ENCODE measurements at regions not wholly inside any gene's neighbourhood (a gene's known extent, or its start where the extent isn't known, plus 50 kb on each side); places are given as distances from the start of the nearest gene placed in this dataset.
"Not testable (repeated sequence)": the region's sequence is repeated elsewhere in the genome, so short reads cannot be mapped to it uniquely, and the experiment has no call there.

DNA sequence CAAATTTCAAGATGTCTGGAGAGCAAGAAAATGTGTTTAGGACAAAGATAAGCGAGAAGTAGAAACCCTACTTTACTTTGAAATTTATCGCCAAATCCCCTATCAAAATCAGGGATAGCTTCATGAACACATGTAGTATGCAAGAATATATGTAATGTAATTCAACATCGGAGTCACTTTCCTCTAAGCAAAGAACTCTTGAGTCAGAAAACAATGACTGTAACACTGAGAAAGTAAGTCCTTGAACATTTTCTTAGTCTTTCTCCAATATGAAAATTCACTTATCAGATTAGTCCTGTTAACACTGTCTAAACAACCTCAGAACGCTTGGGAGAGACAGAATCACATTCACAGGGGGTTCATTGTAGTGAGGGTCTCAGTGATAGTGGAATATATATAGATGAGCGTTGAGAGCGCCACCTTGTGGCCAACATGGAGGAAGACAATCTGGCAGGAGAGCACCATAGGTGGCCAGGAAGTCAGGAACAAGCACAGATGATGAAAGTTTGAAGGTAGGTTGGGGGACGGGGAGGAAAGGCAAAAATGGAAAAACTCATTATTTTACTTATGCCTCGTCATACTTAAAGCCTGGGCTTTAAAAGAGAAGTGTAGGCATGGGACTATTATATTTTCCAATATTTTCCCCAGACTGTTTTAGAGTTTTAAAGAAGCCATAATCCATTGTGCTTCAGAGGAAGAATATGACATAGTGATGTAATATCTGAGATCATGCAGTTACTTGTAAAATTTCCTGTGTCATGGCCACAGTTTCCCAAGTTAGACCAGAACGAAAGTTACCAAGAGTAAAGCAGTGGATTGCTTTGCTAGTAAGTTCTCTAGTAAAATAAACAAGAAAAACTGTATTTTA is 115.5 kb upstream of the GNAI1 start:
- DNase-seq (ENCODE audit: low spot score): peak; percentile 52

DNA sequence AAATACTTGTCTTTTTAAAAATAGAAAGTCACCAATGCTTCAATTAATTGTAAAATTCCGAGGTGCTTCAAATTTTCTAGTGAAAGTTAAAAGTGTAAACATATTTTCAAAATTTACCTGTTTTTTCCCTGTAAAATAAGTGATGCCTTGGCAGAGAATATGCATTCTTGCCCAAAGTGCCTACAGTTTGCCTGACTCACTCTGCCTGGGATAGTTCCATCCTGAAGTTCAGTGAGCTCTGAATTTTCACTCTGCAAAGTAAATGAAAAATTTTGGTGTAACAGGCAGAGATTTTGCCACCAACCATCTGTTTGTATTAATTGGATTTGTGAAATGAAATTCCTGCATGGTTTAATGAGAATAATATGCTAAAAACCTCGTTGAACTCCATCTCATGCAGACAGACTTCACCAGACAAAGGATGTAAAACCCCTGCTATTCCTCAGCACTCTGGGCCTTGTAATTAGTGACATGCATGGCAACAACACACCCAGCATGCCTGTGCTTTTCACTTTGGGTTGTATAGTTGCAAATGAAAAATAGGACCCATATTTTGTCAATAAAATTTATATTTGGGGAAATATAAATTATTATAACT is 117.4 kb upstream of the GNAI1 start:
- DNase-seq (ENCODE audit: low spot score): no peak

DNA sequence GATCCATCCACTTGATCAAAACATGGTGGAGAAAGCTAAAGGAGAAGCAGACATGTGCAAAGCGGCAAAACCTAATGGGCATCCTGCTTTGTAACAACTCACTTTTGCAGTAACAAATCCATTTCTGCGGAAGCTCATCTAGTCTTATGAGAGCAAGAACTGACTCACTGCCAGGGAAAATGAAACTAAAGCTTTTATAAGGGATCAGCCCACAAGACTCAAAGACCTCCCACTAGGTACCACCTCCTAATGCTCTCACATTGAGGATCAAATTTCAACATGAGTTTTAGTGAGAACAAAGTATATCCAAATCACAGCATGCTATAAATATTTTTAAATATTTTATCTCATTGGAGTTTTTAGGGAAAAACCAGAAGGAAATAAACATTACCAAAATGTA is 120.1 kb upstream of the GNAI1 start:
- DNase-seq (ENCODE audit: low spot score): no peak

DNA sequence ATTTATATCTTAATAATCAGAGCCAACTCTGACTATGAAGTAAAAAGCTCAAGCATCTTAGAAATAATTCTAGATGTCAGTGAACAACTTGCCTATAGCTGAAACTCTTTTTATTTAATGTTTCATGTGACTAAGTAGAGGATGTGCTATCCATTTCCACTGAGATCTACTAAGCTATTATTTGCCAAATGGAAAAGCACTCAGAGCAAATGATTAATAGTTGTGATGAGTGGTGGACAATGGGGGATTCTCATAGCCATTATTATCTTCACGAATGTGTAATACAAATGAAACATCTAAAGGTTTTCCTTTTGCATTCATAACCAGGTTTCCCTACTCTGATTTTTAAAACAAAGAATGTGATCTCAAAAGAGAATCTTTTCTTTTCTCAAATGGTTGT is 126.6 kb upstream of the GNAI1 start:
- no peak for DNase-seq (ENCODE audit: low spot score)

DNA sequence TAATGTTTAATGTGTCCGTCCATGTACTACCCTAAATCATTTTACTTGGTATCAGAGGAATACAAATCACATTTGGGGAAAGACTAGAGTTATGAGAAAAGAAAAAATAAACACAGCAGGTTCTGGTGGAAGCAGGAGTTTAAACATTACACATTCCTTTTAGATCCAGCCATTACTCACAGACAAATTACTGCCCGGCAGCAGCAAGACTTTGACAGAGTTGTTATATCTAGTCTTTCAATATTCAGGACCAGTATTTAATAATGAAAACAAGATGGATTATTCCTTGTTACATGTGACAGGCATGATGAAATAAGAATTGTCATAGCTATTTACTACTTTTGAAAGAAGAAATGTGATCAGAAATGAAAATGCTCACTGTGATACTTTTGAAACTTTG is 131.8 kb upstream of the GNAI1 start:
- no peak for DNase-seq (ENCODE audit: low spot score)

DNA sequence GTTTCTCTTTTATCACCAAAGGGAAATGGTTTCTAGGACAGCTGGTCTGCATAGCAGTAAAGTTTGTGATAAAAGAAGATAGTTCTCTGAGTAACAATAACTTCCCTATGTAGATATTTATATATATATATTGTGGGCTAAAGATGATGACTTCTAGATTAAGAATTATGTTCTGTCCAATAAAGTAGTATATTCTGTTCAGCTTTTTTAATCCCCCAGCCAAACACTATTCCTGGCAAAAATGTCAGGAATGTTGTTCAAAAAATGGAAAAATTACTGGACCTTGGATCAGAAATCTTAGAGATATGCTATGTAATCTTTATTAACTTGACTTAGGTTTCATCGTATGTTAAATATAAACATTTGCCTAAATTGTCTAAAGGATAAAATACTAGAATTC is 136.3 kb upstream of the GNAI1 start:
- DNase-seq (ENCODE audit: low spot score): no peak

DNA sequence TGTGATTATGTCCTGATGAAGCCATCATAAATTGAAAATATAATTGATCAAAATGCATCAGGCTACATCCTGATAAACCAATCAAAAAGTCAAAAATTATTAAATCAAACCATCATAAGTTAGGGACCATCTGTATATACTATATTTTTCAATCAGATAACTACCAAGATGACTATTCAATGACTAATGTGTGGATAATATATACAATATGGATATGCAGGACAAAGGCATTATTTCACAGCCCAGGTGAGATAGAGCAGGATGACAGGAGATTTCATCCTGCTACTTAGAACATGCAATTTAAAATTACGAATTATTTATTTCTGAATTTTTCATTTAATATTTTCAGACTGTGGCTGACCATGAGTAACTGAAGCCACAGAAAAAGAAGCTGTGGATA is 137.3 kb upstream of the GNAI1 start:
- DNase-seq (ENCODE audit: low spot score): no peak

DNA sequence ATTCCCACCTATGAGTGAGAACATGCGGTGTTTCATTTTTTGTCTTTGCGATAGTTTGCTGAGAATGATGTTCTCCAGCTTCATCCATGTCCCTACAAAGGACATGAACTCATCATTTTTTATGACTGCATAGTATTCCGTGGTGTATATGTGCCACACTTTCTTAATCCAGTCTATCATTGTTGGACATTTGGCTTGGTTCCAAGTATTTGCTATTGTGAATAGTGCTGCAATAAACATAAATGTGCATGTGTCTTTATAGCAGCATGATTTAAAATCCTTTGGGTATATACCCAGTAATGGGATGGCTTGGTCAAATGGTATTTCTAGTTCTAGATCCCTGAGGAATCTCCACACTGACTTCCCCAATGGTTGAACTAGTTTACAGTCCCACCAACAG is 138.9 kb upstream of the GNAI1 start:
- not testable (repeated sequence) for DNase-seq (ENCODE audit: low spot score)

DNA sequence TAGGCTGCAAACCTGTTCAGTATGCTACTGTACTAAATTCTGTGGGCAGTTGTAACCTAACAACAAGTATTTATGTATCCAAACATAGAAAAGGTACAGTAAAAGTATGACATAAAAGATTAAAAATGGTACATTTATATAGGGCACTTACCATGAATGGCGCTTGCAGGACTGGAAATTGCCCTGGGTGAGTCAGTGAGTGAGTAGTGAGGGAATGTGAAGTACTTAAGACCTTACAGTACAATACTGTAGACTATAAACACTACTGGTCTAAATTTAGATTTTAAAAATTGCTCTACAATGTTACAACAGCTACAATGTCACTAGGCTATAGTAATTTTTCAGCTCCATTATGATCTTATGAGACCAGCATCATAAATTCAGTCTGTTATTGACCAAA is 146.0 kb upstream of the GNAI1 start:
- DNase-seq (ENCODE audit: low spot score): no peak

DNA sequence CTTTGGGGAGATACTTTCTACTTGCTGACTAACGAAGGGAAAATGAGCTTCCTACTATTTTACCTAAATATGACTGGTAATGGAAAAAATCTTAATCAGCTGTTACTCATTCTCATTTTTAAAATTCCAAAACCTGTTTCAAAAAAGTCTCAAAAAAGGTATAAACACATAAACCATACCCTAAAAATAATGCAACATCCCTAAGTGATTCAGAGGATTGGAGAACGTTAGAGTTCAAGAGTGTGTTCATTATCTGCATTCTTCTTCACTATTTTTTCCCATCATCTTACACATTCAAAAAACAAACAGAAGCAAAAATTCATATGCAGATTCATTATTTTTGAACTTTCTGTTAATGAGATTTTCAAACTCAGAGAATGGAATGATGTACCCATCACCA is 150.4 kb upstream of the GNAI1 start:
- no peak for DNase-seq (ENCODE audit: low spot score)

DNA sequence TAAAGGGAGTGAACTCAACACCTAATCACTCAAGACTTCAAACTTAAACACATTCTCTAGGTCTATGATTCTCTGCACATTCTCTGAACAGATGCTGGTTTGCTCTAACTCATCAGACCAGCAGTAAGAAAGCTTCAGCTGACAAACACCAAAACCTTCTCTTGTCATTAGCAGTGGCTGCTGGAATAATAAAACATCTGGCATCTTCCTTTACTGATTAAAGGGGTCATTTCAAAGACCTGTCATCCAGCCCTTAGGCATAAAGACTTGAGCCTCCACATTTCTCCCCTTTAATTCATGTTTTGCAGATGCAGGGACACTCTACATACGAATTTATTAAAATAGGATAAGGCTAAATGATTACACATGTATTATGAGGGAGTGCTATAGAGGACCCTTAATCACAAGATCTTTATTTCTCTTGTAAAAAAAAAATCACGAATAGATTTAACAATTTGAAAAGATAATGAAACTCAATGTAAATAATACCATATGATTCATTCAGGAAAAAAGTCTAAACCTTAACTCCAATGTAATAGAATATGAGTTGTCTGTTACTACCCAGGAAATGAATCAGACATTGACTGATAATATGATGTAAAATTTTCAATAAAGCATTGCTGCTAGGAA is 152.4 kb upstream of the GNAI1 start:
- no peak for DNase-seq (ENCODE audit: low spot score)

DNA sequence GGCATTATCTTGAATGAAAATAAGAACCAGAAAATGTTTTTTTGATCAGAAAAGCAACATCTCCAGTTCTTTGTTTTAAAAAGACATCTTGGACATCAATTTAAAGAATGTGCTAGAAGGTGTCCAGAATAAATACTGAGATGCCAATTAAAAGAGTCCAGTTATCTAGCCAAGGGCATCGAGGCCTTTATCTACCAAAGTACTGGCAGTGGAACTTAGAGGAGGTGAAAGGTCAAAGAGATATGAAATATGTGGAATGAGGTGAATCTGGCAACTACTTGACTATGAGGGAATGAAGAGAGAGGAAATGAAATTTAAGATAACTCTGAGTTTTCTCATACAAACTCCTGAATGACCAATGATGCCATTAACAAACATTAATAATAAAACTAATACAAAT is 154.3 kb upstream of the GNAI1 start:
- DNase-seq (ENCODE audit: low spot score): no peak

DNA sequence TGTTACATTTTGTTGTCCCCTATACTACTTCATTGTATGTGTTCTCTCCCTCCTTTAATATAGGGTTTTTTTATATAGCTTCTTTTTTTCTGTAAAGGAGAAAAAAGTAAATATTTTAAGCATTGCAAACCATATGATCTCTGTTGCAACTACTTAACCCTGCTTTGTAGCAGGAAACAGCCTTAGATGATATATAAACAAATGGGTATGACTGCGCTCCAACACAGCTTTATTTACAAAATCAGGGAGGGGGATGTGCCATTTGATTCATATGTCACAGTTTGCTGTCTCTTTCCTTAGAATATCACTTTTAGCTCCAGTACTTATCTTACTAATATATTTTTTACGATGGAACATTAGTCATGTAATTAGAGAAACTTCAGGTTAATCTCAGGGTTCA is 155.2 kb upstream of the GNAI1 start:
- no peak for DNase-seq (ENCODE audit: low spot score)

DNA sequence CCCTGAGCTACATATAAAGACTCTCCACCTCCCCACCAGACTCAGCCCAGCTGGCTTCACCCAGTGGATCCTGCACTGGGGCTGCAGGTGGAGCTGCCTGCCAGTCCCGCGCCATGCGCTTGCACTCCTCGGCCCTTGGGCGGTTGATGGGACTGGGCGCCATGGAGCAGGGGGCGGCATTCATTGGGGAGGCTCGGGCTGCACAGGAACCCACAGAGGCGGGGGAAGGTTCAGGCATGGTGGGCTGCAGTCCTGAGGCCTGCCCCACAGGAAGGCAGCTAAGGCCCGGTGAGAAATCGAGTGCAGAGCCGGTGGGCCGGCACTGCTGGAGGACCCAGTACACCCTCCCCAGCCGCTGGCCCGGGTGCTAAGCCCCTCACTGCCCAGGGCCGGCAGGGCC is 157.2 kb upstream of the GNAI1 start:
- DNase-seq (ENCODE audit: low spot score): no peak

DNA sequence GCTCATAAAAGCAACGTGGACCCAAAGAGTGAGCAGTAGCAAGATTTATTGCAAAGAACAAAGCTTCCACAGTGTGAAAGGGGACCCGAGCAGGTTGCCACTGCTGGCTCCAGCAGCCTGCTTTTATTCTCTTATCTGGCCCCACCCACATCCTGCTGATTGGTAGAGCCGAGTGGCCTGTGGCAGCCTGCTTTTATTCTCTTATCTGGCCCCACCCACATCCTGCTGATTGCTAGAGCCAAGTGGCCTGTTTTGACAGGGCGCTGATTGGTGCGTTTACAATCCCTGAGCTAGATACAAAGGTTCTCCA is 158.0 kb upstream of the GNAI1 start:
- not testable (repeated sequence) for DNase-seq (ENCODE audit: low spot score)

DNA sequence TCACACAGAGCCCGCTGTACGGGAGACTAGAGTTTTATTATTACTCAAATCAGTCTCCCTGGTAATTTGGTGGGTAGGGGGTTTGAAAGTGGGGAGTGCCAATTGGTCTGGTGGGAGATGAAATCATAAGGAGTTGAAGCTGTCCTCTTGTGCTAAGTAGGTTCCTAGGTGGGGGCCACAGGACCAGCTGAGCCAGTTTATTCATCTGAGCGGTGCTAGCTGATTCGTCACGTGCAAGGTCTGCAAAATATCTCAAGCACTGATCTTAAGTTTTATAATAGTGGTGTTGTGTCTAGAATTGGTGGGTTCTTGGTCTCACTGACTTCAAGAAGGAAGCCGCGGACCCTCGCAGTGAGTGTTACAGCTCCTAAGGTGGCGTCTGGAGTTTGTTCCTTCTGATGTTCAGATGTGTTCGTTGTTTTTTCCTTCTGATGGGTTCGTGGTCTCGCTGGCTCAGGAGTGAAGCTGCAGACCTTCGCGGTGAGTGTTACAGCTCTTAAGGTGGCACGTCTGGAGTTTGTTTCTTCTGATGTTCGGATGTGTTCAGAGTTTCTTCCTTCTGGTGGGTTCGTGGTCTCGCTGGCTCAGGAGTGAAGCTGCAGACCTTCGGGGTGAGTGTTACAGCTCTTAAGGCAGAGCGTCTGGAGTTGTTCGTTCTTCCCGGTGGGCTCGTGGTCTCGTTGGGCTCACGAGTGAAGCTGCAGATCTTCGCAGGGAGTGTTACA is 158.5 kb upstream of the GNAI1 start:
- not testable (repeated sequence) for DNase-seq (ENCODE audit: low spot score)

DNA sequence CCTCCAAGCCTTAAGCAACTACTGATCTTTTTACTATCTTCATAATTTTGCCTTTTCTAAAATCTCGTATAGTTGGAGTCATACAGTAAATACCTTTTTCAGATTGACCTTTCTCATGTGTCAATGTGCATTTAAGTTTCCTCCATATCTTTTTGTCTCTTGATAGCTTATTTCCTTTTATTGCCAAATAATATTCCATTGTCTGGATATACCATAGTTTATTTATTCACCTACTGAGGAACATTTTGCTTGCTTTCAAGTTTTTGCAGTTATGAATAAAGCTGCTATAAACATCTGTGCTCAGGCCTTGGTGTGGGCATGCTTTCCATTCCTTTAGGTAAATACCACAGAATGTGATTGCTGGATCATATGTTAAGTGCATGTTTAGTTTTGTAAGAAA is 161.2 kb upstream of the GNAI1 start:
- no peak for DNase-seq (ENCODE audit: low spot score)

DNA sequence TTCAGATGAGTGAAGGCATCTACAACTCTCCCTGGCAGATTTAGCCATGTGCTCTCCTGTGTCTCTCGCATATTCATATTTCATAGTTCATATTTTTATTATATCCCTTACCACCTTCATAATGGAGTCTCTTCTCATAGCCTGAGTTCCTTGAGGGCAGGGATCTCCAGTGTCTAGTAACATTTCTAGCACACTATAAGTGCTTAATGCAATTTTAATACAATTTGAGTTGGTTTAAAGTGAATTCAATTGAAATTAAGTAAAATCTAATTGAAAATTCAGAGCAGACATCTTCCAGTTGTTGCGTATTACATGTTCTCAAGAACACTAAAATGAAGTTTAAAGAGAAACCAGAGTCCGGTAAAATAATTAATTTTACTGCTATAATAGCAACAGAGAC is 163.6 kb upstream of the GNAI1 start:
- DNase-seq (ENCODE audit: low spot score): no peak

DNA sequence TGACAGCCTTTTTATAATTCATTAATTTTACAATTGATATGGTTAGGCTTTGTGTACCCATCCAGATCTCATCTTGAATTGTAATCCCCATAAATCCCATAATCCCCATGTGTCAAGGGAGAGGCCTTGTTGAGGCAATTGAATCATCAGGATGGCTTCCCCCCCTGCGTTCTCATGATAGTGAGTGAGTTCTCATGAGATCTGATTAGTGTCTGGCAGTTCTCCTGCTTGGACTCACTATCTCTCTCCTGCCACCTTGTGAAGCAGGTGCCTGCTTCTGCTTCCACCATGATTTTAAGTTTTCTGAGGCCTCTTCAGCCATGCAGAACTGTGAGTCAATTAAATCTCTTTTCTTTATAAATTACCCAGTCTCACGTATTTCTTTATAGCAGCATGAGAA is 165.7 kb upstream of the GNAI1 start:
- DNase-seq (ENCODE audit: low spot score): no peak

DNA sequence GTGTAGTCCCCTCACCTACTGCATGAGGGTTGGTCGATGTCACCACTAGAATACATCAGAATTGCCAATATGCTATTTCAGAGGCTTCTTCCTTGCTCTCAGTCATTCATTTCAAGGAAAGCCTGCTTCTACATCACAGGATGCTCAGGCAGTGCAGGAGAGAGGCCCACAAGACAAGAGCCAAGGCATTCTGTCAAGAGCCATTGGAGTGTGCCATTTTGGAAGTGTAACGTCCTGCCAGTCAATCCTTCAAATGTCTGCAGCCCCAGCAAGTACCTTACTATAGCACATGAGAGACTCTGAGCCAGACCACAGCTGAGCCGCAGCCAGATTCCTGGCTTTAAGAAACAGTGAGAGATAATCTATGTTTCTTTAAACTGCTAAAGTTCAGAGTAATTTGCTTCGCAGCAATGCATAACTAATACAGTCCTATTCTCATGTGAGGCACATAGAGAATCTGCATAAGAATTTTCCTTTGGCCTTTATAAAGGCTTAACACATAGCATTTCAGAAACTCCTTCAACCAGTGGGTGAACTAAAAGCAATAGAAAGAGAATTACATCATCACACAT is 166.5 kb upstream of the GNAI1 start:
- DNase-seq (ENCODE audit: low spot score): no peak

DNA sequence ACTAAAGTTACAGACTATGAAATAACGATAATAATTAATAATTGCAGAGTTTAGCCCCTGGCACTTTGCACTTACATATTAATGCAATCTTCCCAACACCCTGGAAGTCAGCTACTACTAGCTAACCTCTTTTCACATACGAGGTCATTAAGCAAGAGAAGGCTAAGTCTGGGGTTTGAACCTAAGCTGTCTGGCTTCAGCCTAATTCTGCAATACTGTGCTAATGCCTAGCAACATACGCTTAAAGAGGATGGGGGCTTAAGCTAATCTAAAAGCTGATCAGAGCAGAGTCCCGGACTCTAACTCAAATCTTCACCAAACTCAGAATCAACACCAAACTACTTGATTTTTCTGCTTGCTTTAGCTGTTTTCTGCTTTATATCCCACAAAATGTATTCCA is 168.7 kb upstream of the GNAI1 start:
- no peak for DNase-seq (ENCODE audit: low spot score)

DNA sequence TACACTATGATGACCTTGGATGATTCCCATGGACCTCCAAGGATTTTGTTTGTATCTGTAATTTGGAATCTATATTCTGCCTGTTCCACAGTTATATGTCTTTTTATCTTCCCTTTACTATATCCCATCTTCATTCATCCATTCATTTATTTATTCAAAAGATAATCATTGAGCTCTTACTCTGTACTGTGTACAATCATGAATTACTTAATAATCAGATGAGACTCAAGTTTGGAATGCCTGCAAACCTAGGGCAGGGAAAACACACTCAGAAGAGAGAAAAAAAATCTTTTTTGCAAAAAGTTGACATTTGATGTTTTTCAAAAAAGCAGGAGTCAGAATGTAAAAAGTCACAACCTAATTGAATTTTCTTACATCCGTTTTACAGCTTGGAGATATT is 170.2 kb upstream of the GNAI1 start:
- no peak for DNase-seq (ENCODE audit: low spot score)

DNA sequence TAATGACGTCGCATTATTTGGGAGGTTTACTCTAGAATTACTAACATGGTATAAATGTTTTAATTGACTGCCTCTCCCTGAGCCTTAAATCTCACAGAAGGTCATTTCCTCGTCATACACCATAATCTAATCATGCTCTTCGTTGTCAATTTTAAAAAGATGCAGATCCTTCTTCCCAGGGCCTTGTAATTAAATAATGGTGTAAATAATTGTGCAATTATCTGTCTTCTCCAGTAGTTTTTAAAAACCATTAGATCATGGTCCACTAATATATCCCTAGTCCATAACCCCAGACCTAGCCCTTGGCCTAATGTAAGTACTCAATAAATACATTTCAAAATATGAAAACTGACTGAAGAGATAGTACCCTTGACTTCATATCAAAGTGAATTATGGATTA is 181.5 kb upstream of the GNAI1 start:
- DNase-seq (ENCODE audit: low spot score): no peak

Measured in hematopoietic multipotent progenitor cell treated with erythropoietin and hydrocortisone succinate and interleukin-3 and kit ligand, for 17 days (in vitro differentiated cells).